ENCODE measurements at regions not wholly inside any gene's neighbourhood (a gene's known extent, or its start where the extent isn't known, plus 50 kb on each side); places are given as distances from the start of the nearest gene placed in this dataset.

DNA sequence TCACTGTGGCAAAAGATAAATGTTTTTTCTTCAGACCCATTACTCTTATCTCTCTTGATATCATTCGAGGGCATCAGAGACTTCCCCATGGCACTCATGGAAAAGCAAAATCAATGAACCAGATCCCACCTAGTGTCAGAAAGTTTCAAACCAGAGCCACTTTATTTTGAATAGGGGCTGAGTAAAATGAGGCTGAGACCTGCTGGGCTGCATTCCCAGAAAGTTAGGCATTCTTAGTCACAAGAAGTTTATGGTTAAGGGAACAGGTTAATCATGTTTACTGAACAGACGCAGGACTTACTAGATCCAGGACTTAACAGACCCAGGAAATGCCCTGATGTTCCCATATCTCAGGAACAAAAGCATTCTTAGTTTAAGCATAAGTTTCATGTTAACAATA is 369.9 kb downstream of the BTBD3 start (continued):
- TF ChIP-seq, protein P1, sequence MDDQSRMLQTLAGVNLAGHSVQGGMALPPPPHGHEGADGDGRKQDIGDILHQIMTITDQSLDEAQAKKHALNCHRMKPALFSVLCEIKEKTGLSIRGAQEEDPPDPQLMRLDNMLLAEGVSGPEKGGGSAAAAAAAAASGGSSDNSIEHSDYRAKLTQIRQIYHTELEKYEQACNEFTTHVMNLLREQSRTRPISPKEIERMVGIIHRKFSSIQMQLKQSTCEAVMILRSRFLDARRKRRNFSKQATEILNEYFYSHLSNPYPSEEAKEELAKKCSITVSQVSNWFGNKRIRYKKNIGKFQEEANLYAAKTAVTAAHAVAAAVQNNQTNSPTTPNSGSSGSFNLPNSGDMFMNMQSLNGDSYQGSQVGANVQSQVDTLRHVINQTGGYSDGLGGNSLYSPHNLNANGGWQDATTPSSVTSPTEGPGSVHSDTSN (CRISPR knock-in tag; IDR thresholded peaks at IDR 0.05): no peak
- no peak for TF ChIP-seq SP2 (tag by site-specific recombination; IDR thresholded peaks at IDR 0.05)

DNA sequence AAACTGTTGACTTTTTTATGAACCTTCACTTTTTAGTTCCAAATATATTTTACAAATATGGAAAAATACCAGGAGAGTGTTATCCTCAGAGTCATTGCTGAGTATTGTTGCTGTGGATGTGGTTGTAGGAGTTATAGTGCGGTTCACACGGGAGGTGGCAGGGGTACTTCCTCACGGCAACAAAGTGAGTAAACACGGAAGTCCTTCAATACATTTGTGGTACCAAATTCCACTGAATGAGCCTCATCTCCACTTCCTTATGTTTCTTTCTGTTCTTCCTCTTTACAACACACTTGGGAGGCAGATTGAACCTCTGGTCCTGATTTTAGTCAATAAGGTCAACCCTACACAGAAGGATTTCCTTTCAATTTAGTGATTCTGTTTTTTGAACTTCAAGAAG is 371.8 kb downstream of the BTBD3 start:
- TF ChIP-seq, protein P2, sequence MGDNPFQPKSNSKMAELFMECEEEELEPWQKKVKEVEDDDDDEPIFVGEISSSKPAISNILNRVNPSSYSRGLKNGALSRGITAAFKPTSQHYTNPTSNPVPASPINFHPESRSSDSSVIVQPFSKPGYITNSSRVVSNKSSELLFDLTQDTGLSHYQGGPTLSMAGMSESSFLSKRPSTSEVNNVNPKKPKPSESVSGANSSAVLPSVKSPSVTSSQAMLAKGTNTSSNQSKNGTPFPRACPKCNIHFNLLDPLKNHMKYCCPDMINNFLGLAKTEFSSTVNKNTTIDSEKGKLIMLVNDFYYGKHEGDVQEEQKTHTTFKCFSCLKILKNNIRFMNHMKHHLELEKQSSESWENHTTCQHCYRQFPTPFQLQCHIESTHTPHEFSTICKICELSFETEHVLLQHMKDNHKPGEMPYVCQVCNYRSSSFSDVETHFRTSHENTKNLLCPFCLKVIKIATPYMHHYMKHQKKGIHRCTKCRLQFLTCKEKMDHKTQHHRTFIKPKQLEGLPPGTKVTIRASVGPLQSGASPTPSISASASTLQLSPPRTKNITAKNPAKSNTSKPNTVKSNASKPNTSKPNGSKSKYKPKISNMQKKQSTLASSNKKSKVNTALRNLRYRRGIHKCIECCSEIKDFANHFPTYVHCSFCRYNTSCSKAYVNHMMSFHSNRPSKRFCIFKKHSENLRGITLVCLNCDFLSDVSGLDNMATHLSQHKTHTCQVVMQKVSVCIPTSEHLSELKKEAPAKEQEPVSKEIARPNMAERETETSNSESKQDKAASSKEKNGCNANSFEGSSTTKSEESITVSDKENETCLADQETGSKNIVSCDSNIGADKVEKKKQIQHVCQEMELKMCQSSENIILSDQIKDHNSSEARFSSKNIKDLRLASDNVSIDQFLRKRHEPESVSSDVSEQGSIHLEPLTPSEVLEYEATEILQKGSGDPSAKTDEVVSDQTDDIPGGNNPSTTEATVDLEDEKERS (tag by site-specific recombination; IDR thresholded peaks at IDR 0.05): no peak
- TF ChIP-seq, protein P3, sequence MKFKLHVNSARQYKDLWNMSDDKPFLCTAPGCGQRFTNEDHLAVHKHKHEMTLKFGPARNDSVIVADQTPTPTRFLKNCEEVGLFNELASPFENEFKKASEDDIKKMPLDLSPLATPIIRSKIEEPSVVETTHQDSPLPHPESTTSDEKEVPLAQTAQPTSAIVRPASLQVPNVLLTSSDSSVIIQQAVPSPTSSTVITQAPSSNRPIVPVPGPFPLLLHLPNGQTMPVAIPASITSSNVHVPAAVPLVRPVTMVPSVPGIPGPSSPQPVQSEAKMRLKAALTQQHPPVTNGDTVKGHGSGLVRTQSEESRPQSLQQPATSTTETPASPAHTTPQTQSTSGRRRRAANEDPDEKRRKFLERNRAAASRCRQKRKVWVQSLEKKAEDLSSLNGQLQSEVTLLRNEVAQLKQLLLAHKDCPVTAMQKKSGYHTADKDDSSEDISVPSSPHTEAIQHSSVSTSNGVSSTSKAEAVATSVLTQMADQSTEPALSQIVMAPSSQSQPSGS (tag by site-specific recombination; IDR thresholded peaks at IDR 0.05; ENCODE audit: low read depth): no peak
- TF ChIP-seq KLF7 (tag by site-specific recombination; IDR thresholded peaks at IDR 0.05; ENCODE audit: borderline replicate concordance) (no peak), ZNF501 (tag by site-specific recombination; IDR thresholded peaks at IDR 0.05) (no peak), ZNF292 (tag by site-specific recombination; IDR thresholded peaks at IDR 0.05; ENCODE audit: borderline replicate concordance, low read depth) (no peak), GLIS1 (tag by site-specific recombination; IDR thresholded peaks at IDR 0.05) (no peak), GLI2 (tag by site-specific recombination; IDR thresholded peaks at IDR 0.05; ENCODE audit: borderline replicate concordance, low read depth) (no peak), TRIM28 (IDR thresholded peaks at IDR 0.05; ENCODE audit: borderline replicate concordance, low read length) (no peak), ZNF354C (tag by site-specific recombination; IDR thresholded peaks at IDR 0.05; ENCODE audit: borderline replicate concordance, low read depth) (no peak), ZBTB1 (tag by site-specific recombination; IDR thresholded peaks at IDR 0.05) (no peak), SP7 (tag by site-specific recombination; IDR thresholded peaks at IDR 0.05) (no peak), ZNF366 (tag by site-specific recombination; conservative IDR thresholded peaks at IDR 0.05) (no peak), ZNF621 (tag by site-specific recombination; IDR thresholded peaks at IDR 0.05) (no peak), SP3 (tag by site-specific recombination; IDR thresholded peaks at IDR 0.05) (no peak), ZNF530 (tag by site-specific recombination; IDR thresholded peaks at IDR 0.05; ENCODE audit: low read depth) (no peak), SCRT1 (tag by site-specific recombination; IDR thresholded peaks at IDR 0.05; ENCODE audit: borderline replicate concordance) (no peak), ZFP69B (tag by site-specific recombination; IDR thresholded peaks at IDR 0.05) (no peak), GLIS2 (tag by site-specific recombination; IDR thresholded peaks at IDR 0.05) (no peak)
- TF ChIP-seq, protein P4, sequence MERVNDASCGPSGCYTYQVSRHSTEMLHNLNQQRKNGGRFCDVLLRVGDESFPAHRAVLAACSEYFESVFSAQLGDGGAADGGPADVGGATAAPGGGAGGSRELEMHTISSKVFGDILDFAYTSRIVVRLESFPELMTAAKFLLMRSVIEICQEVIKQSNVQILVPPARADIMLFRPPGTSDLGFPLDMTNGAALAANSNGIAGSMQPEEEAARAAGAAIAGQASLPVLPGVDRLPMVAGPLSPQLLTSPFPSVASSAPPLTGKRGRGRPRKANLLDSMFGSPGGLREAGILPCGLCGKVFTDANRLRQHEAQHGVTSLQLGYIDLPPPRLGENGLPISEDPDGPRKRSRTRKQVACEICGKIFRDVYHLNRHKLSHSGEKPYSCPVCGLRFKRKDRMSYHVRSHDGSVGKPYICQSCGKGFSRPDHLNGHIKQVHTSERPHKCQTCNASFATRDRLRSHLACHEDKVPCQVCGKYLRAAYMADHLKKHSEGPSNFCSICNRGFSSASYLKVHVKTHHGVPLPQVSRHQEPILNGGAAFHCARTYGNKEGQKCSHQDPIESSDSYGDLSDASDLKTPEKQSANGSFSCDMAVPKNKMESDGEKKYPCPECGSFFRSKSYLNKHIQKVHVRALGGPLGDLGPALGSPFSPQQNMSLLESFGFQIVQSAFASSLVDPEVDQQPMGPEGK (tag by site-specific recombination; IDR thresholded peaks at IDR 0.05): no peak
- no peaks in the 10 kb centered on the region for H3K36me3 ChIP-seq (ENCODE audit: control insufficient read depth in 2 of 2, insufficient read depth in 1 of 2, low read length in 2 of 2)
- POLR2A ChIA-PET: no interaction called here

More for the DNA sequence above, 371.8 kb downstream of the BTBD3 start:
- CTCF ChIA-PET: interaction anchor here (0.6 to 1.4 kb wide), 2 partner anchors 13 to 713 kb away, joined by 3 read pairs; no protein-coding TSS in a partner anchor
- H3K4me1 ChIP-seq (ENCODE audit: control insufficient read depth, insufficient read depth, low read length): no peaks in the 10 kb centered on the region
- H3K4me3 ChIP-seq (ENCODE audit: low read depth, low read length): no peak overlapping the region
- no peak overlapping the region for H3K27ac ChIP-seq (ENCODE audit: extremely low read depth, low read depth, low read length)
- H3K9me3 ChIP-seq (ENCODE audit: control insufficient read depth, insufficient read depth, low read depth, low read length): no peaks in the 10 kb centered on the region
